ENCODE measurements at regions not wholly inside any gene's neighbourhood (a gene's known extent, or its start where the extent isn't known, plus 50 kb on each side); places are given as distances from the start of the nearest gene placed in this dataset.

- DNase-seq (ENCODE audit: low read depth, low spot score): no peak
- Histone ChIP-seq H3K4me1 (ENCODE audit: insufficient read depth, insufficient read length) (no peaks in the 10 kb centered on the region), H3K36me3 (ENCODE audit: insufficient read depth, insufficient read length, low read length) (no peaks in the 10 kb centered on the region), H3K27me3 (ENCODE audit: insufficient read depth, insufficient read length) (no peaks in the 10 kb centered on the region), H3K4me3 (ENCODE audit: insufficient read length, low read depth) (no peak overlapping the region), H3K9me3 (ENCODE audit: insufficient read depth, low read length) (peaks cover 3% of the 10 kb centered on the region; the same call in 1 of the 2 replicates), H3K9ac (ENCODE audit: insufficient read length, low read depth) (no peak overlapping the region)
- no peak for TF ChIP-seq YY1 (IDR thresholded peaks at IDR 0.05; ENCODE audit: insufficient read depth, insufficient read length)
- TF ChIP-seq ZNF274 (IDR thresholded peaks at IDR 0.05; ENCODE audit: low read depth, low read length): no peak
- no peak for TF ChIP-seq SUZ12 (IDR thresholded peaks at IDR 0.05; ENCODE audit: extremely low read depth, insufficient read depth, insufficient read length)
Observed at GRCh38 chr12:87670448-87670847, 358.8 kb downstream of the C12orf50 start.

- H3K4me1 ChIP-seq (ENCODE audit: insufficient read depth, insufficient read length): no peaks in the 10 kb centered on the region
- no peak for DNase-seq (ENCODE audit: low read depth, low spot score)
Observed at GRCh38 chr12:87667378-87667777, 361.8 kb downstream of the C12orf50 start.

GRCh38 chr12:87661786-87662377 is 367.3 kb downstream of the C12orf50 start:
- DNase-seq (ENCODE audit: low read depth, low spot score): no peak
- H3K4me1 ChIP-seq (ENCODE audit: insufficient read depth, insufficient read length): no peaks in the 10 kb centered on the region
- H3K9me3 ChIP-seq (ENCODE audit: insufficient read depth, low read length): no peaks in the 10 kb centered on the region
- H3K9ac ChIP-seq (ENCODE audit: insufficient read length, low read depth): no peak overlapping the region
- no peaks in the 10 kb centered on the region for H3K27me3 ChIP-seq (ENCODE audit: insufficient read depth, insufficient read length)
- no peak for TF ChIP-seq ZNF274 (IDR thresholded peaks at IDR 0.05; ENCODE audit: low read depth, low read length)
- no peak for TF ChIP-seq YY1 (IDR thresholded peaks at IDR 0.05; ENCODE audit: insufficient read depth, insufficient read length)
- no peak for TF ChIP-seq SUZ12 (IDR thresholded peaks at IDR 0.05; ENCODE audit: extremely low read depth, insufficient read depth, insufficient read length)
- no peaks in the 10 kb centered on the region for H3K36me3 ChIP-seq (ENCODE audit: insufficient read depth, insufficient read length, low read length)
- no peak overlapping the region for H3K4me3 ChIP-seq (ENCODE audit: insufficient read length, low read depth)

More at GRCh38 chr12:87667378-87667777, 361.8 kb downstream of the C12orf50 start:
- H3K36me3 ChIP-seq (ENCODE audit: insufficient read depth, insufficient read length, low read length): no peaks in the 10 kb centered on the region
- no peaks in the 10 kb centered on the region for H3K27me3 ChIP-seq (ENCODE audit: insufficient read depth, insufficient read length)
- peaks cover 3% of the 10 kb centered on the region; the same call in 1 of the 2 replicates for H3K9me3 ChIP-seq (ENCODE audit: insufficient read depth, low read length)
- no peak overlapping the region for H3K9ac ChIP-seq (ENCODE audit: insufficient read length, low read depth)
- H3K4me3 ChIP-seq (ENCODE audit: insufficient read length, low read depth): no peak overlapping the region
- TF ChIP-seq YY1 (IDR thresholded peaks at IDR 0.05; ENCODE audit: insufficient read depth, insufficient read length): no peak
- no peak for TF ChIP-seq SUZ12 (IDR thresholded peaks at IDR 0.05; ENCODE audit: extremely low read depth, insufficient read depth, insufficient read length)
- TF ChIP-seq ZNF274 (IDR thresholded peaks at IDR 0.05; ENCODE audit: low read depth, low read length): no peak

GRCh38 chr12:87660987-87661774 is 368.0 kb downstream of the C12orf50 start:
- no peaks in the 10 kb centered on the region for H3K4me1 ChIP-seq (ENCODE audit: insufficient read depth, insufficient read length)
- no peak for TF ChIP-seq ZNF274 (IDR thresholded peaks at IDR 0.05; ENCODE audit: low read depth, low read length)
- no peak for TF ChIP-seq SUZ12 (IDR thresholded peaks at IDR 0.05; ENCODE audit: extremely low read depth, insufficient read depth, insufficient read length)
- H3K9ac ChIP-seq (ENCODE audit: insufficient read length, low read depth): no peak overlapping the region
- no peaks in the 10 kb centered on the region for H3K27me3 ChIP-seq (ENCODE audit: insufficient read depth, insufficient read length)
- no peaks in the 10 kb centered on the region for H3K9me3 ChIP-seq (ENCODE audit: insufficient read depth, low read length)
- H3K36me3 ChIP-seq (ENCODE audit: insufficient read depth, insufficient read length, low read length): no peaks in the 10 kb centered on the region
- no peak for DNase-seq (ENCODE audit: low read depth, low spot score)
- no peak overlapping the region for H3K4me3 ChIP-seq (ENCODE audit: insufficient read length, low read depth)

- Histone ChIP-seq H3K9ac (ENCODE audit: insufficient read length, low read depth) (no peak overlapping the region), H3K9me3 (ENCODE audit: insufficient read depth, low read length) (no peaks in the 10 kb centered on the region), H3K27me3 (ENCODE audit: insufficient read depth, insufficient read length) (no peaks in the 10 kb centered on the region), H3K36me3 (ENCODE audit: insufficient read depth, insufficient read length, low read length) (no peaks in the 10 kb centered on the region), H3K4me3 (ENCODE audit: insufficient read length, low read depth) (no peak overlapping the region), H3K4me1 (ENCODE audit: insufficient read depth, insufficient read length) (no peaks in the 10 kb centered on the region)
- TF ChIP-seq YY1 (IDR thresholded peaks at IDR 0.05; ENCODE audit: insufficient read depth, insufficient read length) (no peak), ZNF274 (IDR thresholded peaks at IDR 0.05; ENCODE audit: low read depth, low read length) (no peak), SUZ12 (IDR thresholded peaks at IDR 0.05; ENCODE audit: extremely low read depth, insufficient read depth, insufficient read length) (no peak)
- no peak for DNase-seq (ENCODE audit: low read depth, low spot score)
Observed at GRCh38 chr12:87660291-87660690, 368.9 kb downstream of the C12orf50 start.

GRCh38 chr12:87656311-87656710 is 372.9 kb downstream of the C12orf50 start:
- H3K9ac ChIP-seq (ENCODE audit: insufficient read length, low read depth): no peak overlapping the region
- no peaks in the 10 kb centered on the region for H3K4me1 ChIP-seq (ENCODE audit: insufficient read depth, insufficient read length)
- no peak overlapping the region for H3K4me3 ChIP-seq (ENCODE audit: insufficient read length, low read depth)
- no peaks in the 10 kb centered on the region for H3K36me3 ChIP-seq (ENCODE audit: insufficient read depth, insufficient read length, low read length)
- TF ChIP-seq ZNF274 (IDR thresholded peaks at IDR 0.05; ENCODE audit: low read depth, low read length): no peak
- no peak for TF ChIP-seq SUZ12 (IDR thresholded peaks at IDR 0.05; ENCODE audit: extremely low read depth, insufficient read depth, insufficient read length)
- no peak for DNase-seq (ENCODE audit: low read depth, low spot score)
- no peaks in the 10 kb centered on the region for H3K9me3 ChIP-seq (ENCODE audit: insufficient read depth, low read length)
- no peaks in the 10 kb centered on the region for H3K27me3 ChIP-seq (ENCODE audit: insufficient read depth, insufficient read length)

GRCh38 chr12:87651670-87652425 is 377.4 kb downstream of the C12orf50 start:
- H3K9ac ChIP-seq (ENCODE audit: insufficient read length, low read depth): no peak overlapping the region
- H3K9me3 ChIP-seq (ENCODE audit: insufficient read depth, low read length): no peaks in the 10 kb centered on the region
- H3K27me3 ChIP-seq (ENCODE audit: insufficient read depth, insufficient read length): no peaks in the 10 kb centered on the region
- TF ChIP-seq YY1 (IDR thresholded peaks at IDR 0.05; ENCODE audit: insufficient read depth, insufficient read length) (no peak), SUZ12 (IDR thresholded peaks at IDR 0.05; ENCODE audit: extremely low read depth, insufficient read depth, insufficient read length) (no peak), ZNF274 (IDR thresholded peaks at IDR 0.05; ENCODE audit: low read depth, low read length) (no peak)
- no peak for DNase-seq (ENCODE audit: low read depth, low spot score)
- no peaks in the 10 kb centered on the region for H3K36me3 ChIP-seq (ENCODE audit: insufficient read depth, insufficient read length, low read length)
- no peak overlapping the region for H3K4me3 ChIP-seq (ENCODE audit: insufficient read length, low read depth)
- no peaks in the 10 kb centered on the region for H3K4me1 ChIP-seq (ENCODE audit: insufficient read depth, insufficient read length)
